ENCODE measurements at regions not wholly inside any gene's neighbourhood (a gene's known extent, or its start where the extent isn't known, plus 50 kb on each side); places are given as distances from the start of the nearest gene placed in this dataset.

DNA sequence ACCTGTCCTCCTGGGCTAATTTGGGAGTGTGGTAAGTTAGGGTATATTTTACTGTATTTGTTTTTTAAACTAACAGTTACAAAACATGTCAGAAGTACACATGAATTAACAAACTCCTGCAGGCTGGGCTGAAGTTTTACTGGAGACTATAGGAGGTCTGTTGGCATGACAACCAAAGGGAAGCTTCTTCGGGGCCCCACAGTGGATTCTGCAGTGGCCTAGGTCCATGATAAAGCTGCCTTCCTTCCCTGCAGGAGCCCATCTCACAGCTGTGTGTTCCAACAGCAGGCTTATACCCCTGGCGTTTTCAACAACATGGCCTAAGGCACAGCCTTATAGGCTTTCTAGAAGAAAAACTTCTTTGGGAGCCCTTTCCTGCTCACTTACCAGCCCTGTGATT lies 128.0 kb upstream of the SETBP1 start:
- H3K36me3 ChIP-seq (ENCODE audit: insufficient read depth, low read length, poor library complexity, severe bottlenecking) = no peaks in the 10 kb centered on the region
- H3K9me3 ChIP-seq (ENCODE audit: low read depth, low read length, poor library complexity, severe bottlenecking) = no peaks in the 10 kb centered on the region
- no peak overlapping the region for H3K27ac ChIP-seq (ENCODE audit: low read depth, low read length, poor library complexity, severe bottlenecking)
- intact Hi-C loops (cut with micrococcal nuclease; ENCODE audit: unreplicated experiment) = no loop called here
- POLR2A ChIA-PET (ENCODE audit: low non-redundant PET) = interaction anchor here (0.7 kb wide), 1 partner anchor 145 kb away, joined by 3 read pairs; no protein-coding TSS in a partner anchor
- TF ChIP-seq, protein P1, sequence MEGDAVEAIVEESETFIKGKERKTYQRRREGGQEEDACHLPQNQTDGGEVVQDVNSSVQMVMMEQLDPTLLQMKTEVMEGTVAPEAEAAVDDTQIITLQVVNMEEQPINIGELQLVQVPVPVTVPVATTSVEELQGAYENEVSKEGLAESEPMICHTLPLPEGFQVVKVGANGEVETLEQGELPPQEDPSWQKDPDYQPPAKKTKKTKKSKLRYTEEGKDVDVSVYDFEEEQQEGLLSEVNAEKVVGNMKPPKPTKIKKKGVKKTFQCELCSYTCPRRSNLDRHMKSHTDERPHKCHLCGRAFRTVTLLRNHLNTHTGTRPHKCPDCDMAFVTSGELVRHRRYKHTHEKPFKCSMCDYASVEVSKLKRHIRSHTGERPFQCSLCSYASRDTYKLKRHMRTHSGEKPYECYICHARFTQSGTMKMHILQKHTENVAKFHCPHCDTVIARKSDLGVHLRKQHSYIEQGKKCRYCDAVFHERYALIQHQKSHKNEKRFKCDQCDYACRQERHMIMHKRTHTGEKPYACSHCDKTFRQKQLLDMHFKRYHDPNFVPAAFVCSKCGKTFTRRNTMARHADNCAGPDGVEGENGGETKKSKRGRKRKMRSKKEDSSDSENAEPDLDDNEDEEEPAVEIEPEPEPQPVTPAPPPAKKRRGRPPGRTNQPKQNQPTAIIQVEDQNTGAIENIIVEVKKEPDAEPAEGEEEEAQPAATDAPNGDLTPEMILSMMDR (conservative IDR thresholded peaks at IDR 0.05; ENCODE audit: low read depth, low read length) = no peak
- TF ChIP-seq EZH2 (IDR thresholded peaks at IDR 0.05; ENCODE audit: borderline replicate concordance, low read depth, low read length, poor library complexity, severe bottlenecking) = no peak
- H3K4me3 ChIP-seq (ENCODE audit: low read depth, low read length, poor library complexity, severe bottlenecking) = no peak overlapping the region
- CTCF ChIA-PET = no interaction called here
- DNase-seq (ENCODE audit: low spot score) = peak; percentile 35
- H3K27me3 ChIP-seq (replicated peaks; ENCODE audit: insufficient read depth, low read depth, low read length, poor library complexity) = no peaks in the 10 kb centered on the region
- H3K4me1 ChIP-seq (ENCODE audit: insufficient read depth, low read length, poor library complexity, severe bottlenecking) = peaks cover 11% of the 10 kb centered on the region
- BruUV-seq (replicated peaks) = no TSS peak

DNA sequence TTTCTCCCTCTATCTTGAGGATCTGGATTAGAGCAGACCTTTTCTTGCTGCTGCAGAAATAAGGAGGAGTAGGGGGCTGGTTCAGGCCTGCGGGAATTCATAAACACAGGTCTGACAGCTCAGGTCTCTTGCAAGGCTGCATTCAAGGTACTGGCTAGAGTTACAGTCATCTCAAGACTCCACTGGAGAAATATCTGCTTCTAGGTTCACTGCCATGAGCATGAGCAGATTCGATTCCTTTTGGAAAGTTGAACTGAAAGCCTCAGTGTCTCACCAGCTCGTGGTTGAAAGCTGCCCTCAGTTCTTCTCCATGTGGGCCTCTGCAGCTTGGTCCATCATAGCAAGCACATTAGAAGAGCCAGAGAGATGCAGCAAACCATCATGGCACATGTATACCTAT lies 124.4 kb upstream of the SETBP1 start:
- BruUV-seq (replicated peaks) = no TSS peak
- Histone ChIP-seq H3K36me3 (ENCODE audit: insufficient read depth, low read length, poor library complexity, severe bottlenecking) (no peaks in the 10 kb centered on the region), H3K27ac (ENCODE audit: low read depth, low read length, poor library complexity, severe bottlenecking) (no peak overlapping the region), H3K9me3 (ENCODE audit: low read depth, low read length, poor library complexity, severe bottlenecking) (no peaks in the 10 kb centered on the region), H3K4me1 (ENCODE audit: insufficient read depth, low read length, poor library complexity, severe bottlenecking) (peaks cover 26% of the 10 kb centered on the region), H3K27me3 (replicated peaks; ENCODE audit: insufficient read depth, low read depth, low read length, poor library complexity) (no peaks in the 10 kb centered on the region), H3K4me3 (ENCODE audit: low read depth, low read length, poor library complexity, severe bottlenecking) (no peak overlapping the region)
- DNase-seq (ENCODE audit: low spot score) = no peak
- no peak for TF ChIP-seq EZH2 (IDR thresholded peaks at IDR 0.05; ENCODE audit: borderline replicate concordance, low read depth, low read length, poor library complexity, severe bottlenecking)
- TF ChIP-seq, protein P1 (conservative IDR thresholded peaks at IDR 0.05; ENCODE audit: low read depth, low read length) = no peak
- ChIA-PET CTCF (no interaction called here), POLR2A (ENCODE audit: low non-redundant PET) (no interaction called here)
- intact Hi-C loops (cut with micrococcal nuclease; ENCODE audit: unreplicated experiment) = no loop called here

DNA sequence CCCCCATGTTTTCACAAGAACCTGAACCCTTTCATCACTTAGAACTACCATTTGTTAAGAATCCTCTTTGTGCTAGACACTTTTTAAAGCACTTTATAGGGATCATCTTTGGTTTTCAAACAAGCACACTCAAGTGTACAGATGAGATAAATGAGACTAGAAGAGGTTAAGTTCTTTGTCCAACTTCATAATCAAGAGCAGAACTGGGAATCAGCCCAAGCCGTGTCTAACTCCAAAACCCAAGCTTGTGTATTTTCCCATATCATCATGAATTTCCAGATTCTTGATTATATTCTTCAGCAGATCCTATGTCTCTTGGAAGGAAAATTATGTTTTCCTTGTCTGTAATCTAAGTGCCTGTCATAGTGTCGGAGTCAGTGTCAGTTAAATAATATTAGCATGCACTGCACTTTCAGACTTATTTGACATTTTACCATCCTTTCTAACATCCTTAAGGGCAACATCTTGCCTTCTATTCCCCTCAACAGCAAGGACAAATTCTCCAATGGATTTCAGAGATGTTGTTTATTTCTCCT lies 123.0 kb upstream of the SETBP1 start:
- TF ChIP-seq, protein P1 (conservative IDR thresholded peaks at IDR 0.05; ENCODE audit: low read depth, low read length) = no peak
- no peak for TF ChIP-seq EZH2 (IDR thresholded peaks at IDR 0.05; ENCODE audit: borderline replicate concordance, low read depth, low read length, poor library complexity, severe bottlenecking)
- ChIA-PET POLR2A (ENCODE audit: low non-redundant PET) (interaction anchor here (0.7 kb wide), 1 partner anchor 971 kb away, joined by 3 read pairs; no protein-coding TSS in a partner anchor), CTCF (no interaction called here)
- Histone ChIP-seq H3K27me3 (replicated peaks; ENCODE audit: insufficient read depth, low read depth, low read length, poor library complexity) (no peaks in the 10 kb centered on the region), H3K4me1 (ENCODE audit: insufficient read depth, low read length, poor library complexity, severe bottlenecking) (peaks cover 26% of the 10 kb centered on the region), H3K27ac (ENCODE audit: low read depth, low read length, poor library complexity, severe bottlenecking) (no peak overlapping the region), H3K36me3 (ENCODE audit: insufficient read depth, low read length, poor library complexity, severe bottlenecking) (no peaks in the 10 kb centered on the region), H3K4me3 (ENCODE audit: low read depth, low read length, poor library complexity, severe bottlenecking) (no peak overlapping the region), H3K9me3 (ENCODE audit: low read depth, low read length, poor library complexity, severe bottlenecking) (no peaks in the 10 kb centered on the region)
- no TSS peak for BruUV-seq (replicated peaks)
- no peak for DNase-seq (ENCODE audit: low spot score)
- intact Hi-C loops (cut with micrococcal nuclease; ENCODE audit: unreplicated experiment) = no loop called here

Measured in A673 (cell line).